ENCODE measurements at regions not wholly inside any gene's neighbourhood (a gene's known extent, or its start where the extent isn't known, plus 50 kb on each side); places are given as distances from the start of the nearest gene placed in this dataset.

DNA sequence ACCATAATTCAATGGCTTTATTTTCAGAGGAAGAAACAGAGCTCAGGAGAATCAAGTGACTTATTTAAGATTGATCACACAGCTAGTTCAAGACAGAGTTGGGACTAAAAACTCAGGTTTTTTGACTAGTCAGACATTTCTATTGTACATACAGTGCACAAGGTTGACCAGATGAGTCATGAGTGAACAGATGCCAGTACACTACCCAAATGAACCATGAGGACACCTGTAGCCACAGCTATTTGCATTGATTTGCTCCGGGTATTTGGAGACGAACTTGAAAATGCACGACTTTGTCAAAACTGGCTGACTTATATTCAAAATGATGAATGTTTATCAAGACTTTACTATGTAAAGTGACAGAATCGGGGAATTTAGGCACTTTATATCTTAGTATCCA, 161.7 kb upstream of the ST6GALNAC5 start:
- H2AK5ac ChIP-seq (ENCODE audit: insufficient read length, low read length) = no peak overlapping the region
- H3K27ac ChIP-seq (ENCODE audit: insufficient read length, low read depth, low read length) = no peak overlapping the region
- no peak overlapping the region for H3K56ac ChIP-seq (ENCODE audit: insufficient read length, low read depth, low read length)
- H3K27ac Mint-ChIP-seq = no peak overlapping the region
- no peaks in the 10 kb centered on the region for H3K9me3 Mint-ChIP-seq
- H4K5ac ChIP-seq (ENCODE audit: insufficient read length, low read depth, low read length) = no peak overlapping the region
- H3K9ac ChIP-seq (ENCODE audit: extremely low read depth, insufficient read length, low read length) = no peak overlapping the region
- no peak overlapping the region for H3T11ph ChIP-seq (ENCODE audit: low read length)
- H3K4me1 Mint-ChIP-seq = no peaks in the 10 kb centered on the region
- no peak overlapping the region for H2BK120ac ChIP-seq (ENCODE audit: low read depth, low read length, poor library complexity, severe bottlenecking)
- no peaks in the 10 kb centered on the region for H3K79me2 ChIP-seq (ENCODE audit: insufficient read depth, low read length)
- no peak overlapping the region for H2BK5ac ChIP-seq (ENCODE audit: insufficient read length, low read length)
- H2AFZ ChIP-seq (ENCODE audit: low read length) = no peak overlapping the region
- no peak overlapping the region for H4K8ac ChIP-seq (replicated peaks; ENCODE audit: insufficient read length, low read depth, low read length)
- no peak overlapping the region for H3K4me3 Mint-ChIP-seq
- no peaks in the 10 kb centered on the region for H3K27me3 ChIP-seq (ENCODE audit: insufficient read depth, low read length)
- H3K4ac ChIP-seq (ENCODE audit: low read depth, low read length) = no peak overlapping the region
- no peaks in the 10 kb centered on the region for H3K27me3 Mint-ChIP-seq (ENCODE audit: low read depth)
- H3K9me3 ChIP-seq (ENCODE audit: control insufficient read depth, low read depth, low read length) = no peaks in the 10 kb centered on the region
- no peaks in the 10 kb centered on the region for H3K36me3 Mint-ChIP-seq (ENCODE audit: insufficient read depth in 1 of 3, low read depth in 3 of 3)
- H3K4me1 ChIP-seq (ENCODE audit: insufficient read depth, low read length) = no peaks in the 10 kb centered on the region
- H3K23ac ChIP-seq (ENCODE audit: insufficient read length, low read depth, low read length) = no peak overlapping the region
- no peak overlapping the region for H3K4me2 ChIP-seq (ENCODE audit: insufficient read depth, insufficient read length, low read length)
- H4K91ac ChIP-seq (ENCODE audit: insufficient read length, low read depth, low read length) = no peak overlapping the region
- TF ChIP-seq, protein P1, sequence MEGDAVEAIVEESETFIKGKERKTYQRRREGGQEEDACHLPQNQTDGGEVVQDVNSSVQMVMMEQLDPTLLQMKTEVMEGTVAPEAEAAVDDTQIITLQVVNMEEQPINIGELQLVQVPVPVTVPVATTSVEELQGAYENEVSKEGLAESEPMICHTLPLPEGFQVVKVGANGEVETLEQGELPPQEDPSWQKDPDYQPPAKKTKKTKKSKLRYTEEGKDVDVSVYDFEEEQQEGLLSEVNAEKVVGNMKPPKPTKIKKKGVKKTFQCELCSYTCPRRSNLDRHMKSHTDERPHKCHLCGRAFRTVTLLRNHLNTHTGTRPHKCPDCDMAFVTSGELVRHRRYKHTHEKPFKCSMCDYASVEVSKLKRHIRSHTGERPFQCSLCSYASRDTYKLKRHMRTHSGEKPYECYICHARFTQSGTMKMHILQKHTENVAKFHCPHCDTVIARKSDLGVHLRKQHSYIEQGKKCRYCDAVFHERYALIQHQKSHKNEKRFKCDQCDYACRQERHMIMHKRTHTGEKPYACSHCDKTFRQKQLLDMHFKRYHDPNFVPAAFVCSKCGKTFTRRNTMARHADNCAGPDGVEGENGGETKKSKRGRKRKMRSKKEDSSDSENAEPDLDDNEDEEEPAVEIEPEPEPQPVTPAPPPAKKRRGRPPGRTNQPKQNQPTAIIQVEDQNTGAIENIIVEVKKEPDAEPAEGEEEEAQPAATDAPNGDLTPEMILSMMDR (conservative IDR thresholded peaks at IDR 0.05) = no peak
- H2BK20ac ChIP-seq (ENCODE audit: low read depth, low read length, poor library complexity, severe bottlenecking) = no peak overlapping the region
- H3K14ac ChIP-seq (ENCODE audit: insufficient read depth, low read length) = no peak overlapping the region
- no CpG with 5 or more reads among the region's 4 CpGs for WGBS (ENCODE audit: extremely low coverage, insufficient read length, low lambda C conversion rate)
- no peak for DNase-seq
- H3K23me2 ChIP-seq (ENCODE audit: insufficient read length, low read depth, low read length, poor library complexity, severe bottlenecking) = no peaks in the 10 kb centered on the region
- H3K79me1 ChIP-seq (ENCODE audit: insufficient read depth, low read depth, low read length, poor library complexity, severe bottlenecking) = no peaks in the 10 kb centered on the region
- no peak overlapping the region for H2BK12ac ChIP-seq (ENCODE audit: insufficient read length, low read depth, low read length)
- H4K20me1 ChIP-seq (ENCODE audit: control insufficient read depth, insufficient read depth, insufficient read length) = no peaks in the 10 kb centered on the region
- no peak overlapping the region for H3K18ac ChIP-seq (ENCODE audit: insufficient read length, low read depth, low read length)
- no peak overlapping the region for H2BK15ac ChIP-seq (ENCODE audit: low read depth, low read length)
